HEK293 (cell line): ENCODE measurements at regions not wholly inside any gene's neighbourhood (a gene's known extent, or its start where the extent isn't known, plus 50 kb on each side); places are given as distances from the start of the nearest gene placed in this dataset.

ENCODE experiments used
- GLI2 ChIP-seq: fragments of 450-650 bp; formaldehyde crosslinking; IDR thresholded peaks from 2 replicates; pipeline ENCODE4; 2017; ENCODE audit warnings: missing biosample characterization, missing genetic modification characterization, low read depth, borderline replicate concordance
- SP2 ChIP-seq: fragments of 450-650 bp; formaldehyde crosslinking; IDR thresholded peaks from 2 replicates; pipeline ENCODE4 v1.5.1; 2016; ENCODE audit warnings: missing biosample characterization, missing genetic modification characterization
- YY1 ChIP-seq: fragments of 450-650 bp; formaldehyde crosslinking; IDR thresholded peaks from 2 replicates; pipeline ENCODE4 v1.5.1; 2018; ENCODE audit warnings: missing biosample characterization, missing genetic modification characterization
- ZBTB7A ChIP-seq: fragments of 450-650 bp; formaldehyde crosslinking; IDR thresholded peaks from 2 replicates; pipeline ENCODE4 v1.5.1; 2016; ENCODE audit warnings: low read depth, missing biosample characterization, missing genetic modification characterization
- ZNF121 ChIP-seq: fragments of 450-650 bp; formaldehyde crosslinking; IDR thresholded peaks from 2 replicates; pipeline ENCODE4 v1.5.1; 2016; ENCODE audit warnings: missing biosample characterization, missing genetic modification characterization
- ZNF274 ChIP-seq, 2 experiments: fragments of 200-500 bp in 1 of 2; fragments of 450-650 bp in 1 of 2; sonication (Bioruptor generic) in 1 of 2; formaldehyde crosslinking in 1 of 2; IDR thresholded peaks; 2 replicates each; pipeline versions ENCODE4 v1.5.1 to v1.6.1; 2014 to 2016; ENCODE audit warnings: borderline replicate concordance in 1 of 2, inconsistent platforms in 1 of 2, low read length in 1 of 2, missing biosample characterization in 1 of 2, missing genetic modification characterization in 1 of 2
- ZNF629 ChIP-seq: fragments of 450-650 bp; formaldehyde crosslinking; IDR thresholded peaks from 2 replicates; pipeline ENCODE4 v1.5.1; 2017; ENCODE audit warnings: missing biosample characterization, missing genetic modification characterization
- TF ChIP-seq, protein P1 (sequence below): fragments of 450-650 bp; formaldehyde crosslinking; IDR thresholded peaks from 2 replicates; pipeline ENCODE4 v1.5.1; 2016; ENCODE audit warnings: missing biosample characterization, missing genetic modification characterization
- TF ChIP-seq, protein P2 (sequence below): fragments of 450-650 bp; formaldehyde crosslinking; IDR thresholded peaks from 2 replicates; pipeline ENCODE4 v1.5.1; 2017; ENCODE audit warnings: missing biosample characterization, missing genetic modification characterization

DNA sequence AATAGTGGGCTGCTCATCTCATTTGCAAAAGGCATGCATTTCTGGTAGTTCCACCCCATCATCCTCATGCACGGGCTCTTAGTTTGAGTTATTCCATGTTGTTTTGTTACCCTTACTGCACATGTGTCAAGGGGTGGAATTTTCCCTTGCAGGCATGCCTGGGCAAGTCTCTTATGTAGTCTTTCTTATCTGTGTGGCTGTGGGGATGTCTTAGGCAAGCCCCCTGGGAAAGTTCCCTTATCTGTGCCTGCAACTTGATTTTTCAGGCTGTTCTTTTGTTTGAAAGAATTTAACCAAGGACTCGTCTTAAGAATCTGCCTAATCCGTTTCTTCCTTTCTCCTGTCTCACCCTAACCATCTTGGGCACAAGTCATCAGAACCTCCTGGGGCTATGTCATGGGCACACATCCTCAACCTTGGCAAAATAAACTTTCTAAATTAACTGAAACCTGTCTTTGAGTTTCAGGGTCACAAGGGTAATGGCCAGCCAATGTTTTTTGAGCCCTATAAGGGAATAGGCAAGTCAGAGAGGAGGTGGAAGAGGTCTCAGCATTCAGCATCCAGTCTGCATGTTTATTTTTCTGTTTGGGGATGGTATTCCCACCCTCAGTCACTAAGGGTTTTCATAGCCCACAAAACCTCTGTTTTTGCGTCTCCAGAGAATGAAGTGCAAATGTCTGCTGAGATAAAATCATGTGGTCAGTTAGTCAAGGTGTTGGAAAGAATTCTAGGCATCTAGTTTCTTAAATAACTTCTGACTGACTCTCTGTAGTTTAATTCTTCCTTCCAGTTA, 579.7 kb downstream of the PLA2G4A start:
- TF ChIP-seq, protein P1, sequence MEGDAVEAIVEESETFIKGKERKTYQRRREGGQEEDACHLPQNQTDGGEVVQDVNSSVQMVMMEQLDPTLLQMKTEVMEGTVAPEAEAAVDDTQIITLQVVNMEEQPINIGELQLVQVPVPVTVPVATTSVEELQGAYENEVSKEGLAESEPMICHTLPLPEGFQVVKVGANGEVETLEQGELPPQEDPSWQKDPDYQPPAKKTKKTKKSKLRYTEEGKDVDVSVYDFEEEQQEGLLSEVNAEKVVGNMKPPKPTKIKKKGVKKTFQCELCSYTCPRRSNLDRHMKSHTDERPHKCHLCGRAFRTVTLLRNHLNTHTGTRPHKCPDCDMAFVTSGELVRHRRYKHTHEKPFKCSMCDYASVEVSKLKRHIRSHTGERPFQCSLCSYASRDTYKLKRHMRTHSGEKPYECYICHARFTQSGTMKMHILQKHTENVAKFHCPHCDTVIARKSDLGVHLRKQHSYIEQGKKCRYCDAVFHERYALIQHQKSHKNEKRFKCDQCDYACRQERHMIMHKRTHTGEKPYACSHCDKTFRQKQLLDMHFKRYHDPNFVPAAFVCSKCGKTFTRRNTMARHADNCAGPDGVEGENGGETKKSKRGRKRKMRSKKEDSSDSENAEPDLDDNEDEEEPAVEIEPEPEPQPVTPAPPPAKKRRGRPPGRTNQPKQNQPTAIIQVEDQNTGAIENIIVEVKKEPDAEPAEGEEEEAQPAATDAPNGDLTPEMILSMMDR (tag by site-specific recombination), result no peak
- TF ChIP-seq ZBTB7A, result no peak
- TF ChIP-seq, protein P2, sequence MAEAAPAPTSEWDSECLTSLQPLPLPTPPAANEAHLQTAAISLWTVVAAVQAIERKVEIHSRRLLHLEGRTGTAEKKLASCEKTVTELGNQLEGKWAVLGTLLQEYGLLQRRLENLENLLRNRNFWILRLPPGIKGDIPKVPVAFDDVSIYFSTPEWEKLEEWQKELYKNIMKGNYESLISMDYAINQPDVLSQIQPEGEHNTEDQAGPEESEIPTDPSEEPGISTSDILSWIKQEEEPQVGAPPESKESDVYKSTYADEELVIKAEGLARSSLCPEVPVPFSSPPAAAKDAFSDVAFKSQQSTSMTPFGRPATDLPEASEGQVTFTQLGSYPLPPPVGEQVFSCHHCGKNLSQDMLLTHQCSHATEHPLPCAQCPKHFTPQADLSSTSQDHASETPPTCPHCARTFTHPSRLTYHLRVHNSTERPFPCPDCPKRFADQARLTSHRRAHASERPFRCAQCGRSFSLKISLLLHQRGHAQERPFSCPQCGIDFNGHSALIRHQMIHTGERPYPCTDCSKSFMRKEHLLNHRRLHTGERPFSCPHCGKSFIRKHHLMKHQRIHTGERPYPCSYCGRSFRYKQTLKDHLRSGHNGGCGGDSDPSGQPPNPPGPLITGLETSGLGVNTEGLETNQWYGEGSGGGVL (tag by site-specific recombination), result no peak
- no peak for TF ChIP-seq ZNF629 (tag by site-specific recombination)
- no peak for TF ChIP-seq ZNF121 (tag by site-specific recombination)
- TF ChIP-seq YY1 (tag by site-specific recombination), result no peak
- TF ChIP-seq SP2 (tag by site-specific recombination), result no peak
- no peak for TF ChIP-seq GLI2
- no peak for TF ChIP-seq ZNF274 (IDR thresholded peaks at IDR 0.05; ENCODE audit: low read length)
- no peak for TF ChIP-seq ZNF274 (tag by site-specific recombination; IDR thresholded peaks at IDR 0.05; ENCODE audit: borderline replicate concordance)
